Esophagus mucosa (tissue), 1 donor: ENCODE measurements at regions not wholly inside any gene's neighbourhood (a gene's known extent, or its start where the extent isn't known, plus 50 kb on each side); places are given as distances from the start of the nearest gene placed in this dataset.
A peak's percentile ranks its signal among the peaks of the same experiment; 100 is the strongest.

ENCODE experiments used
- ATAC-seq: fragments of 200-7000 bp; cut with Tn5 transposase; one replicate; pipeline ENCODE4 v1.9.1; 2020
- donor health status: DM: yes; HTN: yes; CAD: no.

DNA sequence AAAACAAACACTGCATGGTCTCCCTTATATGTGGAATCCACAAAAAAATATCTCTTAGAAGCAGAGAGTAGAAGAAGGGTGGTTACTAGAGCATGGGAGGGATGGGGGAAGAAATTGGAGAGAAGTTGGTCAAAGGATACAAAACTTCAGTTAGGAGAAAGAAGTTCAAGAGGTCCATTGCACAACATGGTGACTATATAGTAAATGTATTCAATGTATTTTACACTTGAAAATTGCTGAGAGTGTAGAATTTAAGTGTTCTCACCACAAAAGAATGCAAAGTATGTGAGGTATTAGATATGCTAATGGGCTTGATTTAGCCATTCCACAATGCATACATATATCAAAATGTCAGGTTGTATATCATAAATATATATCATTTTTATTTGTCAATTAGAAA is 232.0 kb upstream of the CELF2 start:
- no peak for ATAC-seq

DNA sequence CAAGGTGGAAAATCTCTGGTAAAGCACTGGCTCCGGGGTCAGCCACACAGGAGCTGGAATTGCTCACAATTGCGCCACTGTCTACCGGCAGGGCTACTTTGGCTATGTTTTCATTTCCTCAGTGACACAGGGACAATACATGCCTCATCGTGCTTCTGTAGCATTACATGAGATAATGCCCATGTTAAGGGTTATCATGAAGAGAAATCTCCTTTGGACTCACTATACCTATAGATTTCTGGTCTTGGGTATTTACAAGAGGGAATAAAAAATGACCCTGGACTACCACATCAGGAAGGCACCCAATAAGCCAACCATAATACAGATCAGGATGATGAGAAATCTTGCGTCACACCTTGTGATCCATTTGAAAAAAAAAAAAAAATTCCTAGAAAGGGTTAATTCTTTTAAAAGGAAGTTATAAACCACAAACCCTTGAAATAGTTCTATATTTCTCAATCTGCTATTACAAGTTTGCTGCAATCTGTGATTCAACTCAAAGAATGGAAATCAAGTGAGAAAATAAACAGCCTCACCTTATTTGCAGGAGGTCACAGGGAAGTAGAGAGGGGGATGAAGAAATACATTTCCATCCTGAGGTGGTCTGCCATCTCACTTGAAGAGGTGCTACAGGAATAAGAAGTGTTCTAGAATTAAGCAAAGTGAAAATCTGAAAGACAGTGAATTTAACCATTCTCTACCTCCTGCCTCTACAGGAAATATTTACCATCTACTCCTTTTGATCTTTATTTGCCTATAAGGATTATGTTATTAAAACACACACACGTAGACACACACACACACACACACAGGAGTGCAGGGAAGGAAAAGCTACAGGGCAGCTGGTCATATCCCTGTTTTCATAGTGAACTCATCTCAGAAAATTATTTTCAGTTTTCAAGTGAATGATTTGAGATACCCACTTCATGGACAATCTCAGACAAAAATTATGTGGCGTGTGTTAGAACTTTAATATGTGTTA is 231.3 kb upstream of the CELF2 start:
- peak; percentile 62 for ATAC-seq

DNA sequence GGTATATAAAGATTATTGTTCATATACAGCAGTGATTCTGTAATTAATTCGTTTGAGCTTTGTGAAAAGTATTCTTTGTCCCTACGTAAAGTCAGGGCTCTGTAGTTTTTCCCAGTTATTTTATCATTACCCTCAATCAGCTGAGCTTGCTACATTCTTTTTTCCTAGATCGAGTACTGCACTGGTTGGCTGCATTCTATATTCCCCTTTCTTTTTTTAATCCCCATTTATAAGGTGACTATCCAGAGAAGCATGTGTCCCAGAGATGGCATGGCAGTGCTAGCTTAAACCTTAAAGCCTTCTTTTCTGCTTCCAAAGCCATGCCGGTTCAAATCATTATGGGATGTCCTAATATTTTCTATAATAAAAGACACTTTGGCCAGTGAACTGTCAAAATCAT is 230.1 kb upstream of the CELF2 start:
- no peak for ATAC-seq

GRCh38 chr10:10788761-10789160 is 228.9 kb upstream of the CELF2 start:
- no peak for ATAC-seq

DNA sequence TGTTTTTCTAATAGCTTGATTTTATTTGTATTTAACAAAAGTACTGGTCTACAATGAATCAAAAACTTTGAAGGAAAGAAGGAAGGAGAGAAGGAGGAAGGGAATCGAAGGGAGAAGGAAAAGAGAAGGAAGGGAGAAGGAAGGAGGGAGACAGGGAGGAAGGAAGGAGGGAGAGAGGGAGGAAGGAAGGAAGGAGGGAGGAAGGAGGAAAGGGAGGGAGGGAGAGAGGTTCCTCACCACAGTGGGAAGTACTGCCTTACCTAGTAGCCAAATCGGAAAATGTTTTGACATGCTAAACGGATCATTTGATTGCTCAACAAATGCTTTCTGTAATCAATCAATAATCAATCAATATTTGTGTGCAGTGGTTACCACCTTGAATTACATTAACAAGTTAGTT is 225.8 kb upstream of the CELF2 start:
- no peak for ATAC-seq

- ATAC-seq = no peak
These were observed 225.0 kb upstream of the CELF2 start for GRCh38 chr10:10792681-10793080.

GRCh38 chr10:10794046-10794445 is 223.6 kb upstream of the CELF2 start:
- ATAC-seq = no peak

DNA sequence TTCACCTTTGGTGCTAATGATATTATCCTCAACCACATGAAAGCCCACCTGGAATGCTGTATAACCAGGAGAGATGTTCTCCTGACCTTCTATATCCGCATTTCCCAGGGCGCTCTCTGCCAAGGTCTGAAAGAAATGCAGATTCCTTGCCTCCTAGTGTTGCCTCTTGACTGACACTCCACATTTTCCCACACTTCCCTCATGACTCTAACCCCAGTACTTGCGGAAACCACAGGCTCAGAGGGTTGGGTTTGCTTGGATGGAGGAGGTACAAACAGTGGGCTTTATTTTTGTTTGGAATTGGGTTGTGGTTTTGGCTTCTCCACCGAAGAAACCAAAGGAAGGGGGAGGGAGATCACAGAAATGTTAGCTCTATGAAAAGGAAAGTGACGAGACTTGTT is 222.9 kb upstream of the CELF2 start:
- no peak for ATAC-seq

DNA sequence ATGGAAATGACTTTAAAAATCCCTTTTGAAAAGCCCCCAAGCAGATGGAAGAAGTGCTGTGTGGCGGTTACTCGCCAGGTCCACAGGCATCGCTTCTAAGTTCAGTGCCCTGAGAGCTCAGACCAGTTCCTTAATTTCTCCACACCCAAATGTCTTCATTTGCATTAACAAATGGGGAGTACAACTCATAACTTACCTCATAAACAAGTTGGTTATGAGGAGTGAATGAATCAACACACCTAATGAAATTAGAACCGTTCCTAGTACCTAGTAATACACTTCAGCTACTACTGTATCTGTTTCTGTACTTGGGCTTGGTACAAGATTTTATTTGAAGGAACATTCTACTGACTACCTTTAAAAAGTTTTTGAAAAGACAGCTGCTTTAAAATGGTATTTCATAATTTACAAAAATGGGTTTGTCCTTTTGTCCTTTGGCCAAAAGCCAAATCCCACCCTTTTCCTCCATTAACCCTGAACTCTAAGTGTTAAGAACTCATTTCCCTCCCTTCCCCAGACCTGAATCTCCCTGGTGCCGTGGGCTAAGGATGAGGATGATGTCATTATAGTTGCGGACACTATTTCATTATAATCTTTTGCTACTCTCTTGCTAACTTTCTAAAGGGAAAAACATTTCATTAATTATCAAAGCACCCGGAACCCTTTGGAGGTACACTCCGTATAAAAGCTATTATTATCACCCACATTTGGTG is 221.5 kb upstream of the CELF2 start:
- ATAC-seq = peak; percentile 38

- ATAC-seq = no peak
These were observed 220.8 kb upstream of the CELF2 start for GRCh38 chr10:10796774-10797415.

GRCh38 chr10:10797513-10797912 is 220.2 kb upstream of the CELF2 start:
- ATAC-seq = no peak

DNA sequence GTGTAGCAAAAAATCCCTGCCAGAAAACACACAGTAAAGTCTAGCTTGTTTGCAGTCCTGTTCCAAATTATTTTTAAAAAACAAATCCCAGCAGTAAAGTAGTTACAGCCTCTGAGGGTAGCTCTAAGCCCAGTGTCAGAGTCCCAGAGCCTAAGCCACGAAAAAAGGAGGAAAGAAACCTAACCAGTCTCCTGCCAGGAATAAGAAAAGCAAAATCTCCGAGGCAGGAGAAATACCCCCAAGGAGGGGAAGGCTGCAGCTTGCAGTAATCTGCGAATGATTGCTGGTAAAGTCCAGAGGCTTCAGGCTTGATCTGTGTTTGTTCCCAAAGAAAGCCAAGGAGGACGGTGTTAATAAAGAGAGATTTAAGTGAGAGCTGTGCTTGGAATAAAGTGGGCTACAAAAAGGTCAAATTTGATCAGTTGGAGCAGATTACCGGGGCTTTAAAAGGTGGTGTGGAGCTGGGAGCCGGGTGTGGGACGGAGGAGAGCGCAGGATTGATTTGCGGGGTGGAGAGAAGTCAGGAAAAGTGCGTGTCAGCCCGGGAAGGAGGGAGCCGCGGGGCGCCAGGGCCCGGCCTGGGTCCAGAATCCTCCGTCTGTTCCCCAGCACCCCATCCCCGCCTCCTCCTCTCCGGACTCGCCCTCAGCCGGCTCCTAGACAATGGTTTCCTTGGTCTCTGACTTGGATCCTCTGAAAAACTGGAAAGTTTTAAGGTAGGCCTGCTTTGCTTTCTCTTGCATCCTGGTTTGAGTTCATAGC is 219.4 kb upstream of the CELF2 start:
- no peak for ATAC-seq

DNA sequence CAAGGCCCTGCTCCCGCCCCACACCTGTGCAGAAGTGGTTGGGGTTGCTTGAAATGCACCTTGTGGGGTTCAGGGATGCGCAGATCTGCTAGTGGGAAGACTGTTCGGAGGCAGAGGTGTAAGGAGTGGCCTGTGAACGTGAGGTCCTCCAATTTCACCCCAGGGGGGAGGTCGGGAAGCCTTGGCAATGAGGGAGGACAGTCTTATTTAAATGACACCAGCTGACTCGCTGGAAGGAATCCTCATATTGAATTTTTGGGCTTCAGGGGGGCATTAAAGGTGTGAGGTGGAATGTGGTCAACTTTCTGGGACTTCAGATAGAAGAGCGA is 218.8 kb upstream of the CELF2 start:
- ATAC-seq = no peak

DNA sequence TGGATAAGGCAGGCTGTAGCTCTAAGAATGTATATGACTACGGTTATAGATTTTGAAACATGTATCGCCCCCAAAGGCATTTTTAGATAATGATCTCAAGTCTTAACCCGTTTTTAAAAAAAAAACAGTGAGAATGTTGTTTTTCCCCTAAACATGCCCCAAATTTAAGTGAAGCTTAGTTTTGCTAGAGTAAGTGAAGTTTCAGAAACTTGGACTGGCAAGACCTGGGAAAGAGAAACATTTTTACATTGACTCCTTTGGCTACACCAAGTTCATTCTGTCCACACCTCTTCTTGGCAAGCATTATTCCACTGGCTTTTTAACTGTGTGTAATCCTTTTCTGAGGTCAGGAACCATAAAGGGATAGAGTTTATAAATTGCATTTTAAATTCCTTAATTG is 216.7 kb upstream of the CELF2 start:
- ATAC-seq = no peak

- no peak for ATAC-seq
These were observed 214.4 kb upstream of the CELF2 start for GRCh38 chr10:10803278-10803677.

DNA sequence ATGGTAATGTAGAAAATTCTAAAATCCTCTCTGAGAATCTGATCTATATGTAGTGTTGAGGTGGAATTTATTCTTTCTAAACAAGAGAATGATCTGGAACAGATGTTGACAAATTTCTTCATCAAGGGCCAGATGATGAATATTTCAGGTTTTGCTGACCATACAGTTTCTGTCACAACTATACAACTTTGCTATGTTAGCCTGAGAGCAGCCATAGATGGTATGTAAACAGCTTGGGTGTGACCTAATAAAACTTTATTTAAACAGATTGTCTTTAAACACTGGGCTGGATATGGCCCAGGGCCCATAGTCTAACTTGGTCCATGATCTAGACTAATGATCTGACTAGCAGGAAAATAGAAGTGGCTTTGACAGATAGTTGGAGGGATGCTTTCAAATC is 213.6 kb upstream of the CELF2 start:
- ATAC-seq = no peak

DNA sequence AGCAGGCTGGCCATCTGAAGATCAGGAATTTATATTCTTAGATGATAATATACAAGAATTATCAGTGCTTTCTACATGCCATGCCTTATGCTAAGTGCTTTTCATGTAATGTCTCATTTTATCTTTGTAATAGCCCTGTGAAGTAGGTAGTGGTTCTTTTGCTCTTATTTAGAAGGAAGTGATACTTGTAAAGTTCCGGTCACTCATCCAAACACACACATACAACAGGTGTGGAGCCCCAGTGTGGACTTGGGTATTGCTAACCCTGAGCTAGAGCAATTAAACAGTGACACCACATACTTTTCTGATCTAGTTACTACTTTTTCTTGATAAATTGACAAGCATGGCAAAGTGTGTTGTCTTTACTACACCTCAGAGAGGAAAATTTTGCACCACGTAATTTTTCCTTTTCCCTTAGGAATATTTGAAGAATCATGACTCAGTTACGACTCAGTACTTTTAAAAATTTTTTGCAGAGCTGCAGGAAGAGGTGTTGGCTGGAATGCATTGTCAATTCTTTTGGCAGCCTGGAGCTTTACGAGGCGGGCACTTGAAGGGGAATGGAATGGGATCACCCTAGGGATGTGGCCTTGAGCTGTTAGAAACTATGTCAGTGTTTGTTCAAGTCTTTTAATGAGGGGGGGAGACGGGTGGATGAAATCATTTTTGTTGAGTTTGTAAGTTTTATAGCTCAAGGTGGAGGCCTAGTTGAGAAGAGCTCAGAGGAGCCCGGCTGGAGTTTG is 212.5 kb upstream of the CELF2 start:
- ATAC-seq = peak; percentile 28

GRCh38 chr10:10807106-10807505 is 210.6 kb upstream of the CELF2 start:
- no peak for ATAC-seq

DNA sequence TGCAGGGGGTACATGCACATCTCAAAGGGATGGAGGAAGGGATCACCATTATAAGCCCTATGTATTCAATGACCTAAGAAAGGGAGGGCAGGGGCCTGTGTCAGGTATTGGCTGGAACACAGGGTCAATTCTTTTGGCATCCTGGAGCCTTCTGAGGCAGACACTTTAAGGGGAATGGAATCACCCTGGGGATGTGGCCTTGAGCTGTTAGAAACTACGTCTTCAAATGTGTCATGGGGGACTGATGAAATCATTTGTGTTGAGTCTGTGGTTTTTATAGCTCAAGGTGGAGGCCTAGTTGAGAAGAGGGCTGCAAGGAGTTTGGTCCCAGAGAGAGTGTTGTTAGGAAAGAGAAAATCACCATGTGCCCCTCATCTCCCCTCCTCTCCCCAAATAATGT is 206.1 kb upstream of the CELF2 start:
- ATAC-seq = no peak

- ATAC-seq = no peak
These were observed 204.0 kb upstream of the CELF2 start for GRCh38 chr10:10813656-10814055.

DNA sequence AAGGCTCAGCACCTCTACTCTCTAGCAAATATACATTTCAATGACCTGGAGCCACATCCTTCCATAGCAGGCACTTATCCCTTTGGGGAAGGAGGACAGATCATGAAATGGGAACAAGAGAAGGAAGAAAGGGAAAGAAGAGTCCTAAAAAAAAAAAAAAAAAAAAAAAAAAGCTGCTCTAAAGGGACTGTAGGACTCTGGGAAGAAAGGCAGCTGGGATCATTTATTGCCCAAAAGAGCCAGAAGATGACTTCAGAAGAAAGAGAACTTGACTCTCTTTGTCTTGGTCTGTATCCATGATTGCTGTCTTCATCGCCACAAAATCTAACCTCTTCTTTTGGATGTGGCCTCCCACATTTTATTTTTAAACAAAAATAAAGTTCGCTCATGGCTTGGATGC is 203.6 kb upstream of the CELF2 start:
- no peak for ATAC-seq

DNA sequence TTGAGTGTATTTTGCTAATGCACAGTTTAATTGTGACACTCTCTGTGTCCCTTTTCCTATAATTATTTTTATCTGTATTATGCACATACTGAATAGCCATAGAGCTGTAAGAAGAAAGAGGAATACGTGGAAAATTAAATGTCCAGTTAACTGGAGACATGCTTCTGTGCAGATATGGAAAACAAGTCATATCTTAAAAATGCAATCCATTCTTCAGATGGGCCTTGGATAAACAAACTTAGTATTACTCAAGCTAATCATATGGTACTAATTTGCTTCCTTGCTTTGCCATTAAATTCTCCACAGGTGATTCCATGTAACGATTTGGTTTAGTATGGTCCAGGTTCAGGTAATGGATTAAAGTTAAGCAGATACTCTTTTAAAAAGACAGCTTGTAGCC is 201.2 kb upstream of the CELF2 start:
- ATAC-seq = no peak
